Retina (tissue), 1 donor: ENCODE measurements at regions not wholly inside any gene's neighbourhood (a gene's known extent, or its start where the extent isn't known, plus 50 kb on each side); places are given as distances from the start of the nearest gene placed in this dataset.

Source experiments
- DNase-seq: peaks from one replicate; pipeline ENCODE4 v3.0.0-alpha.2; 2016

DNA sequence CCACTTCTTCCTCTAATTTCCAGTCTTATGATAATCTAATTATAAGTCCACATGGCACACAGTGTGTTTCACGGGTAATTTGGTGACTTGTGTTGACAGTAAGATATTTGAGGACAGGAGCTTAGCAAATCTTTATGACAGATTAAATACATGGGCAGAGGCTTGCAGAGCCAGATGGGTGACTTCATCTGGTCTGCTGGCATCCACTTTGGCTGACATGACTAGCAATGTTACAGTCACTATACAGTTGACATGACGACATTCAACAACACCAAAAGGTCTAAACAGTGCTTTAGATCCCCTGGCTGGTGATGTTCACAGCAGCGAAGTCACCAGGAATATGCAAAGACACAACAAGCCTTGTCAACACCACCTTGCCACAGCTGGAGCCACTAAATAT is 147.2 kb downstream of the ETS2 start:
- DNase-seq = no peak

DNA sequence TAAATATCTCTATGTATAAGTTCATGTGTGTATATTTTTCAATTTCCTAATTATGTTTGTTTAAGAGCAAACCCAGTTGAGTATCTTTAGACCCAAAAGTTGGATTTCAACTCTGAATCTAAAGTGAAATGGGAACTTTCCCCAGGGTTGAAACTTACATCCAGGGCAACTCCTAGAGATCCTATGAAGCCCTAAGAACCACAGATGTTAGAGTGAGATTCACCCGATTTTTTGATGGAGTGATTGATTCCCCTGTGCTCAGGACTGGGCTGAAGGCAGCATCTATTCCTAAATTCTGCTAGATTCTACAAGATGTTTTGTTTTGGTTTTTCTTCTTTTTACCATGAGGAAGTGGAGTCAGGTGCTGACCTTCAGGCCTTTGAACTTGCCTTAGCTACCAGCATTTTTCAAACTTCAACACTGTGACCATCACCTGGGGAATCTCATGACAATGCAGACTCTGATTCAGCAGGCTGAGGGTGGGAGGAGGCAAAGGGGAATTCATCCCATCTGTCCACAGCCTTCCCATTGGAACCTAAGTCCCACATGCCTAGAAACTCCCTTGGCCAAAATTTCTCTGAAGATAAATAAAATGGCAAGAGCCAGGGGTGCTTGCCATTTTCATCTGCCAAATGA is 145.5 kb downstream of the ETS2 start:
- no peak for DNase-seq

DNA sequence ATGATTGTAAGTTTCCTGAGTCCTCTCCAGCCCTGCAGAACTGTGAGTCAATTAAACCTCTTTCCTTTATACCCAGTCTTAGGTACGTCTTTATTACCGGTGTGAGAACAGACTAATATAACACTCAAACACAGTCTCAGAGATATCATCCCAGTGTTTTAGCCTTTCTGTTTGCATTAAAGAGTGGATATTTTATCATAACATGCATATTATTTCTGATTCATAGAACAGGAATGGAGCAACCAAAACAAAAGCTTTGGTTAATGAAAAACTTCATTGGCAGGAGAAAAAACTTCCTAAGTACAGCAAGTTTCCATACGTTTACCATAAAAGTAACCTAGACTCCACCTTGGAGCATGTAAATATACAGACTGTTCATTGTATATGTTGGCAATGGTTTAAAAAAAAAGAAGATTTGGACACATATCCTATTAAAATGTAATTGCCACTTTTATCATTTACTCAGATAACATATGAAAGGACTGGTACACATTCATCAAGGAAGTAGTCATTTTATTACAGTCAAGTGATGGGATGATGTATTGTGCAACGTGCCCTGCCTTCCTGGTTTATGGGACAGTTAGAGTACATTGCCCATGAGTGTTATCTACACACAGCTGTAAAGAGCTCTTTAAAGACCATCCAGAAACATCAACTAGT is 144.8 kb downstream of the ETS2 start:
- no peak for DNase-seq

GRCh38 chr21:38949070-38949380 is 143.3 kb downstream of the ETS2 start:
- DNase-seq = no peak

GRCh38 chr21:38948377-38949069 is 142.8 kb downstream of the ETS2 start:
- no peak for DNase-seq

DNA sequence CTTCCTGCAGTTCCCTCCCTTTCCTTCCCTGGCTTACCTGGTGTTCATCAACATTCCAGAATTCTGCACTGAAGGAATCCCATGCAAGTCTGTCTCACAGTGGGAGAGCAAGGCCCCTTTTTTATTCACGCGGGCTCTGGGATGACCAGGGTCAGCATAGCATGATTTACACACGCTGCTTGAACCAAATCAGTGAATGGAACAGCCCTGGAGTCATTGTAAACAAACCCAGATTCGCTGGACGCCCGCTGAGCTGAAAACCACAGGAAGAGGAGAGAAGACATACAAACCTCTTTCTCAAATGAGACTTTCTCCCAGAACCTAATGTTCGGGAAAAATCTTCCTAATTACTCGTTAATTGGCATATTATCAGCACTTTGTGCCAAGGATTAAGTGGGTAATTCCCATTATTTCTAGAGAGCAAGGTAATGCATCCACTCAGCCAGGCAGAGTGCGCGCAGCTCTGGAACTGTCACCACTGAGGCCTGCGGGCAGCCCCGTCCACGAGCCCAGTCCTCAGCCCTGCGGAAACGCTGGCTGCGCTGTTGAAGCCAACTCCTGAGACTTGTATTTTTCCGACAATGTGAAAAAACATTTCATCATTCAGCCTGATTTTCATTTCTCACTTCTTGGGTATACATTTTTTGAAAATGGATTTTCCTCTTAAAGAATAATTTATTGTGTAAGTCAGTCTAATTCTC is 140.0 kb downstream of the ETS2 start:
- DNase-seq = peak; percentile 53

GRCh38 chr21:38944903-38945302 is 139.2 kb downstream of the ETS2 start:
- no peak for DNase-seq

GRCh38 chr21:38944402-38944801 is 138.7 kb downstream of the ETS2 start:
- DNase-seq = peak; percentile 54

GRCh38 chr21:38942748-38943211 is 137.1 kb downstream of the ETS2 start:
- DNase-seq = peak; percentile 62

DNA sequence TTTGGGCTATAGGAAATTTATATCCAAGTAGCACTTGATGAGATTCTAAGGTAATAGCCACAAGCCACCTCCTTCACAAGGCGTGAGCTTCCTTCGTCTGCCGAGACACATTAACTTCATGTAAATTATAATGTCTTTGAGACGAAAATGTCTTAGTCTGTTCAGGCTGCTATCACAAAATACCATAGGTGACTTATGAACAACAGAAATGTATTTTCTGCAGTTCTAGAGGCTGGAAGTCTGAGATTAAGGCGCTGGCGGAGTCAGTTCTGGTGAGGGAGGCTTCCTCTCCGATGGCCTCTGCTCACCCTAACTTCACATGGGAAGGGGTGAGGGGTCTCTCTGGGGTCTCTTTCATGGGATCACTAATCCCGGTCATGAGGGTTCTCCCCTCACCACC is 133.0 kb downstream of the ETS2 start:
- DNase-seq = no peak

DNA sequence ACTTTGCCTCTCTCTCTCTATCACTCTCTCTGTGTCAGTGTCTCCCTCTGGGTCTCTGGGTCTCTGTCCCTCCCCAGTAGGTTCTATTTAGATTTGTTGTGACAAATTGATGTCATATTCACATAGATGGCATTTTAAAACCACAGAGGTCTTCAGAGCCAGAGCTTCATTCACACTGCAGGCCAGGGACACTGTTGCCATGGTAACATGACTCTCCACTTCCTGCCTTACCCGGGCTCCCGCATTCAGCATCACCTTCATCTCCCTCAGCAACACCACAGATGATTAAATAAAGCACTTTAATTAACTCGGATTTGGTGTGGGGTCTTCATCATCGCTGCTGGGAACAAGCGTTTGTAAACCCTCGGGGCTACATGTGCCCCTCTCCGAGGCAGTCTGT is 132.6 kb downstream of the ETS2 start:
- peak; percentile 67 for DNase-seq

- no peak for DNase-seq
These were observed 132.1 kb downstream of the ETS2 start for GRCh38 chr21:38937844-38938243.

GRCh38 chr21:38937286-38937790 is 131.6 kb downstream of the ETS2 start:
- DNase-seq = no peak

- no peak for DNase-seq
These were observed 130.5 kb downstream of the ETS2 start for GRCh38 chr21:38936240-38936639.

GRCh38 chr21:38933731-38934130 is 128.0 kb downstream of the ETS2 start:
- DNase-seq = no peak

DNA sequence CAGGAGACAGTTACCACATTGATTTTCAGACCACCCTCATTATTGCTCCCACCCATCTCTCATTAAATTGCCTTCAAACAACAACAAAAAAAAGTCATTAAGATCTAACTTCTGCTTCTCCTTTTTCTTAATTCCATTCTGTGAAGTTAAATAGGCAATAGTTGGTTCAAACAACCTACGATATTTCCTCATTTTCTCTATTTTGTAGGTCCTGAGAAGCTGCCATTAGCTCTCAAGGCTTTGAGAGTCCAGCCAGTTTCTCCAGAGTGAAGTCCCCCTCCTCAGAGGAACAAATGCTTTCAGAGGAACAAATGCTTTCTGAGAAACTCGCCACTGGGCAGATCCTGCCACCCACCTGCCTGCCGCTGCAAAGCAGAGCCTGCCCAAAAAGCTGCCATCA is 125.6 kb downstream of the ETS2 start:
- no peak for DNase-seq

GRCh38 chr21:38930853-38931252 is 125.1 kb downstream of the ETS2 start:
- DNase-seq = no peak

GRCh38 chr21:38930066-38930465 is 124.3 kb downstream of the ETS2 start:
- no peak for DNase-seq

DNA sequence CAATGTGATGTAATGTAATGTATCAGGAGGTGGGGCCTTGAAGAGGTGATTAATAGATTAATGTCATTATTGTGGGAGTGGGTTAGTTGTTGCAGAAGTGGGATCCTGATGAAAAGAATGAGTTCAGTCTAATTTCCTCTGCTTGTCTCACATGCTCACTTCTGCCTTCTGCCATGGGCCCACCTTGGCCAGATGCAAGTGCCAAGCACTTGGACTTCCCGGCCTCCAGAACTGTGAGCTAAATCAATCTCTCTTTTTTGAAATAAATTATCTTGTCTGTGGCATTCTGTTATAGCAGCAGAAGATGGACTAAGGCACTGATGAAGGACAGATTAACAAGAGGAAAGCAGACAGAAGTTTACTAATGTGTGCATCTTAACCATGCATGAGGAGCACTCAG is 123.9 kb downstream of the ETS2 start:
- DNase-seq = no peak

DNA sequence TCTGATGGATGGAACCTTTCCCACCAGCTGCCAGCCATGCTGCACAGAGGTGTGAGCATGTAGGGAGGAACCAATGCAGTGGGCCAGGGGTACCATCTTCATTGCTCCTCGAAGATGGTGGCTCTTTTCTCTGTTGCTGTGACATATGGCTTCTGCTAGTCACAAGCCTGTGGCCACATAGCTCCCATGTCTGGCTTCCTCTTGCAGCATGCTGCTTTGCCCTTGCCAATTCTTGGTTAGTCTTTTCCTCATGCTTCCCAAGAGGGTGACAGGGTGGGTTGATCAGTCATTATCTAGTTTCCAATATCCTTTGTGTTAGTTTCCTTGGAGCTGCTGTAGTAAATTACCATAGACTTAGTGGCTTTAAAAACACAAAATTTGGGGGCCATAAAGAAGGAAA is 123.4 kb downstream of the ETS2 start:
- no peak for DNase-seq

GRCh38 chr21:38927776-38928175 is 122.0 kb downstream of the ETS2 start:
- DNase-seq = no peak

DNA sequence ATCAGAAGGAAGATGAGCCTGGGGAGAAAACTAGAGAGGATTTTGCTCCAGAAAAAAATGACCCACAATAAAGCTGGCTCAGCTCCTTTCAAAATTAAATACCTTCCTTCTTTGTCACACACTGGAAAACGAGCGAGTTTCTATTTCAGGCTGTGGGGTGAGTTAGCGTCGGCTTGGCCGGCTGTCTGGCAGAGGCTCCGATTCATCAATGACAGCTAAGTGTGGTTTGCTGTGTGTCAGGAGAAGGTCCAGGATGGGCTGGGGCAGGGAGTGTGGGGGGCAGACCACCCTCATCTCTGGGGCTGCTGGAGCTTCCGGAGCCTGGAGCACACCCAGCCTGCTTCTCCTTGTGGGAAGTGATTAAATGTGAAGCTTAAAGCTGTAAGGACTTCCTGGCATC is 120.2 kb downstream of the ETS2 start:
- DNase-seq = no peak

DNA sequence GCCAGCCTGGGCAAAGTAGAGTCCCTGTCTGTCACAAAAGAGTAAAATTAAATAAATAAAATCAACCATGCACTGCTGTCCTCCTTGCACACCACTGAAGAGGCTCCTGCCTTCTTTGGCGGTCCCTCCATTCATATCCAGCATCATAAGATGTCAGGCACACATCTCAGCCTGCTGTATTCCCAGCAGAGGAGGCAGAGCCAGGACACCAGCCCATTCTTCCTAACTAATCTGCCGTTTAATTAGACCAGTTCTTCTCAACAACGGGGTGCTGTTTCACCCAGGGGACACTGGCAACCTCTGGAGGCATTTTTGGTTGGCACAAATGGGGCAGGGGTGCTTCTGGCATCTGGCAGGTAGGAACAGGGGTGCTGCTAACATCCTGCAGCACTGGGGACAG is 119.7 kb downstream of the ETS2 start:
- no peak for DNase-seq

GRCh38 chr21:38924954-38925353 is 119.2 kb downstream of the ETS2 start:
- DNase-seq = no peak
